BJ (cell line): ENCODE measurements at regions not wholly inside any gene's neighbourhood (a gene's known extent, or its start where the extent isn't known, plus 50 kb on each side); places are given as distances from the start of the nearest gene placed in this dataset.

Source experiments
- CTCF ChIA-PET: fragments of 350-600 bp; formaldehyde crosslinking; extraction: SDS; loops from one replicate; lab custom pipeline; 2021; ENCODE audit warnings: antibody characterized with exemption, inconsistent platforms; lab: Yijun Ruan, JAX
- POLR2A ChIA-PET: fragments of 300-600 bp; sonication (Branson Sonifier 250); formaldehyde crosslinking; extraction: SDS; loops from one replicate; lab custom pipeline; 2021; ENCODE audit warnings: antibody characterized with exemption; lab: Charles Lee
- DNase-seq: peaks from one replicate; pipeline ENCODE4 v3.0.0-alpha.2; 2011; ENCODE audit warnings: low read depth
- H3K27me3 ChIP-seq: 2 replicates; pipeline ENCODE4 v1.6.0; 2011; ENCODE audit warnings: low read length; ENCODE audit not compliant: control insufficient read depth, insufficient read depth
- H3K36me3 ChIP-seq: 2 replicates; pipeline ENCODE4 v1.5.1; 2011; ENCODE audit warnings: low read length; ENCODE audit not compliant: control insufficient read depth, insufficient read depth
- H3K4me3 ChIP-seq: 2 replicates; pipeline ENCODE4 v1.5.1; 2011; ENCODE audit warnings: low read depth, mild to moderate bottlenecking, control low read depth, low read length
- TF ChIP-seq, protein P1 (sequence below): IDR thresholded peaks from 2 replicates; pipeline ENCODE4 v1.5.1; 2011; ENCODE audit warnings: low read depth, mild to moderate bottlenecking, control low read depth, inconsistent platforms, low read length, moderate library complexity; ENCODE audit not compliant: insufficient read depth

DNA sequence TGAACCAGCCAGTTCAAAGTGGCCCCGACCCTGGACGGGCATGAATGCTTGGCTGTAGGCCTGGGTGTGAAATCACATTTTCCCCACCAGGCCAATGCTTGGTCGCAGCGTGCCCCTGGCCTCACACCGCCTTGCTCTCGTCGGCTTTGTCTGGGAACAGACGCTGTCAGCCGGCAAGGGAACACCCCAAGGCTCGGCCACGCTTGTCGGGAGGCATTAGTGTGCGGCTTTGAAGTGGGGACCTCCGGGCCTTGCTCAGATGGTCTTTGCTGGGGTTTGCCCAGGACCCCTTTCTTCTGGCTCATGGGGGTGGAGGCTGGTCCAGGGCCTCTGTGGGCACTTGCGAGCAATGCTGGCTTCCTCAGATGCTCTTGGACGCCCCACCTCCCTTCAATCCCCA is 79.1 kb downstream of the INHBB start:
- Histone ChIP-seq H3K27me3 (peaks cover 30% of the 10 kb centered on the region), H3K4me3 (no peak overlapping the region), H3K36me3 (no peaks in the 10 kb centered on the region)
- TF ChIP-seq, protein P1, sequence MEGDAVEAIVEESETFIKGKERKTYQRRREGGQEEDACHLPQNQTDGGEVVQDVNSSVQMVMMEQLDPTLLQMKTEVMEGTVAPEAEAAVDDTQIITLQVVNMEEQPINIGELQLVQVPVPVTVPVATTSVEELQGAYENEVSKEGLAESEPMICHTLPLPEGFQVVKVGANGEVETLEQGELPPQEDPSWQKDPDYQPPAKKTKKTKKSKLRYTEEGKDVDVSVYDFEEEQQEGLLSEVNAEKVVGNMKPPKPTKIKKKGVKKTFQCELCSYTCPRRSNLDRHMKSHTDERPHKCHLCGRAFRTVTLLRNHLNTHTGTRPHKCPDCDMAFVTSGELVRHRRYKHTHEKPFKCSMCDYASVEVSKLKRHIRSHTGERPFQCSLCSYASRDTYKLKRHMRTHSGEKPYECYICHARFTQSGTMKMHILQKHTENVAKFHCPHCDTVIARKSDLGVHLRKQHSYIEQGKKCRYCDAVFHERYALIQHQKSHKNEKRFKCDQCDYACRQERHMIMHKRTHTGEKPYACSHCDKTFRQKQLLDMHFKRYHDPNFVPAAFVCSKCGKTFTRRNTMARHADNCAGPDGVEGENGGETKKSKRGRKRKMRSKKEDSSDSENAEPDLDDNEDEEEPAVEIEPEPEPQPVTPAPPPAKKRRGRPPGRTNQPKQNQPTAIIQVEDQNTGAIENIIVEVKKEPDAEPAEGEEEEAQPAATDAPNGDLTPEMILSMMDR: no peak
- ChIA-PET CTCF (no interaction called here), POLR2A (no interaction called here)
- no peak for DNase-seq

DNA sequence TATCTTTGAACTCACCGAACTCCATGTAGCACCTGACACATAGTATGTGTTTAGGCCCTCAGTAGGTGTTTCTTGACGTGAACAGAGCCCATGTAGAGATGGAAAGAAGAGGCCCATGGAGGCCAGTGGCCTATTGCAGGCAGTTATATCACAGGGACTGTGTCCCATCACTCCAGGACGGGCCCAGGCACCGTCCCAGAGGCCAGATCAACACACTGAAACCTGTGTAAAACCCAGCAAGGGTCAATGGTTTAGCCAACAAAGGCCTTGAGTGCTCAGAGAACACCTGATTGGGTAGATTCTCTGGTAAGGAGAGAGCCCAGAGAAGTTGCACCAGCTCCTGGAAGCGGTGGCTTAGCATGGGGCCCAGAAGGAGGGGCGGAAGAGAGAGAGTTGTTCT is 82.8 kb downstream of the INHBB start:
- H3K36me3 ChIP-seq: no peaks in the 10 kb centered on the region
- TF ChIP-seq, protein P1: no peak
- H3K4me3 ChIP-seq: no peak overlapping the region
- POLR2A ChIA-PET: no interaction called here
- H3K27me3 ChIP-seq: peaks cover 22% of the 10 kb centered on the region
- no peak for DNase-seq
- CTCF ChIA-PET: interaction anchor here (0.5 kb wide), 1 partner anchor 1162 kb away, joined by 5 read pairs; no protein-coding TSS in a partner anchor

DNA sequence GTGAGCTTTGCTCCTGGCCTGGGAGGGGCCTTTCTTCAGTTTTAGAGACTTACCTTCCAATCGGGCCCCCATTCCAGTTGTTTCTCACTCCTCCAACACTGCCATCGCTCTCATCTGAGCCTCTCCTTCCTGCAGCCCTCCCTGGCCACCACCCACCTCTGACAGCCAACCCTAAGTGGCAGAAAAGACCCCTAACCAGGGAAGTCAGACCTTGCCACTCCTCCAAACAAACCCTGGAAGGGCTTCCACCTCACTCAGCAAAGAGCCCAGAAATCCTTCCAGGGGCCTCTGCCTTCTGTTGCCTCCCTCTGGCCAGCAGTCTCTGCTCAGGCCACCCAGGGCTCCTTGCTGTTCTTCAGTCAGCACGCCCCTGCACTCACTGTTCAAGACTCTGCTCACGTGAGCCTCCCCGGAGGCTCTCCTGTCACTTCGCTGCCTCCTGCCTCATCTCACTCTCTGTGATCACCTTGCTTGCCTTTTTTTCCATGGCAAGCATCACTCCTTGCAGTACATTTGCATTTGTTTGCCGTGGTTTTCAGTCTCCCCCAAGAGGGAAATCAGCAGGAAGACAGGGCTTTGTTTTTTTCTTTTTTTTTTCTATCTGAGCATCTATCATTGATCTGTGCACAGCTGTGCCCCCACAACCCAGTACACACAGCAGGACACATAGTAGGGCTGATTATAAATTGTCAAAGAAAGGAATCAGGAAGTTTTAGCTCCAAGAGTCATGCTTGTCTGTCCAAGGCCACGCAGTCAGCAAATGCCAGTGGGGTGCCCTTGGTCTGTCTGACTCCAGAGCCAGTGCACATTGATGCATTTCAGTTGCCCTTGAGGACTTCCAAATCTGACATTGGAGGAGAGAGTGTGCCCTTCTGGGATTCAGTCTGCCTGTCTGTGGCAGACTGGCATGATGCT is 83.9 kb downstream of the INHBB start:
- CTCF ChIA-PET: interaction anchor here (0.5 kb wide), 1 partner anchor 1161 kb away, joined by 5 read pairs; no protein-coding TSS in a partner anchor
- Histone ChIP-seq H3K4me3 (no peak overlapping the region), H3K27me3 (peaks cover 19% of the 10 kb centered on the region), H3K36me3 (no peaks in the 10 kb centered on the region)
- POLR2A ChIA-PET: no interaction called here
- DNase-seq: no peak
- TF ChIP-seq, protein P1: no peak

DNA sequence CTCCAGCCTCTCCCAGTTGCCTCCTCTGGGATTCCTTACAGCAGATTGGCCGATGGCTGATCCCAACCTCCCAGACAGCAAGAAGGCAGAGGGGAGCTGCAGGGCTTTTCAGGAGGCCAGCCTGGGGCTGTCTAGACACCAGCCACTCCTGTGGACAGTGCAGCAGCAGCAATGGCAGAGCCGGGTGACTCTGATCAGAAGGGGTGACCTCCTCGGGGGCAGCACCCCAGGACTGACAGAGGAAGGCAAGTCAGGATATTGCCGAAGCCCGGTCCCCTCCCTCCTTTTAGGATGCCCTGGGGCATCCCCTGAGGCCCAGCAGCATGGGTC is 84.5 kb downstream of the INHBB start:
- ChIA-PET POLR2A (no interaction called here), CTCF (no interaction called here)
- TF ChIP-seq, protein P1: no peak
- Histone ChIP-seq H3K36me3 (no peaks in the 10 kb centered on the region), H3K27me3 (peaks cover 17% of the 10 kb centered on the region), H3K4me3 (no peak overlapping the region)
- no peak for DNase-seq

DNA sequence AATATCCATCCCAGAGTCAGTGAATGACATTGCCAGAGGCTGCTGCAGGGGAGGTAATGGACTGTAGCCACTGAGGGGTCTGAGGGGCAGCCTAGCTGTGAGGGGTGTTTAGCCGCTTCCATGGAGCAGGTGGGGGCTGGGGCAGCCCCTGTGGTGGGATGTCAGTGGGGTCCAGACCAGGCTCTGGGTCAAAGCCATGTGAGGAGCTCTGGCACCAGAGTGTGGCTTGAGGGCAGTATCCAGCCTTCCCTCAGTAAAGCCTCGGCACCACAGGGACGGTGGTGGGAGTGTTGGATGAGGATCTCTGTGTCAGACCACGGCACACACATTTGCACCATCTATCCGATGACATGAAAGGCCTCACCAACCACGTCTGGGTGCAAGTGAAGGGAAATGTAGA is 85.0 kb downstream of the INHBB start:
- ChIA-PET CTCF (interaction anchor here (1.3 kb wide), 1 partner anchor 250 kb away, joined by 3 read pairs; no protein-coding TSS in a partner anchor), POLR2A (no interaction called here)
- TF ChIP-seq, protein P1: no peak
- H3K4me3 ChIP-seq: no peak overlapping the region
- H3K27me3 ChIP-seq: peaks cover 17% of the 10 kb centered on the region
- no peaks in the 10 kb centered on the region for H3K36me3 ChIP-seq
- no peak for DNase-seq
